A549 (cell line): ENCODE measurements at regions not wholly inside any gene's neighbourhood (a gene's known extent, or its start where the extent isn't known, plus 50 kb on each side); places are given as distances from the start of the nearest gene placed in this dataset.

Experiments used
- CEBPB ChIP-seq, 2 experiments: fragments of >200 bp in 1 of 2; sonication (Bioruptor Twin) in 1 of 2; formaldehyde crosslinking in 1 of 2; IDR thresholded peaks; 2 replicates each; pipeline ENCODE4 v1.6.1; 2012 to 2016
- CHD2 ChIP-seq: fragments of 150-350 bp; IDR thresholded peaks from 2 replicates; pipeline ENCODE4 v1.6.1; 2014; ENCODE audit warnings: low read length; ENCODE audit not compliant: partially characterized antibody
- MAX ChIP-seq: IDR thresholded peaks from 2 replicates; pipeline ENCODE4 v1.6.1; 2012
- NR3C1 ChIP-seq: fragments of >200 bp; sonication (Bioruptor Twin); formaldehyde crosslinking; IDR thresholded peaks from 3 replicates; pipeline ENCODE4 v1.6.1; 2017
- POLR2A ChIP-seq: IDR thresholded peaks from 2 replicates; pipeline ENCODE4 v1.6.1; 2012; ENCODE audit warnings: mild to moderate bottlenecking, low read length
- RAD21 ChIP-seq, 2 experiments: fragments of >200 bp in 1 of 2; sonication (Bioruptor Twin) in 1 of 2; formaldehyde crosslinking in 1 of 2; IDR thresholded peaks in 1 of 2; conservative IDR thresholded peaks in 1 of 2; 2 replicates in 1 of 2; 3 replicates in 1 of 2; pipeline ENCODE4 v1.6.1; 2012 to 2018; ENCODE audit warnings: inconsistent platforms in 1 of 2
- ZC3H11A ChIP-seq: fragments of 450-650 bp; IDR thresholded peaks from 2 replicates; pipeline ENCODE4 v1.6.1; 2014; ENCODE audit warnings: antibody characterized with exemption, mild to moderate bottlenecking
- TF ChIP-seq, protein P1 (sequence below): fragments of >200 bp; sonication (Bioruptor Twin); formaldehyde crosslinking; IDR thresholded peaks from 3 replicates; pipeline ENCODE4 v1.5.1; 2016

DNA sequence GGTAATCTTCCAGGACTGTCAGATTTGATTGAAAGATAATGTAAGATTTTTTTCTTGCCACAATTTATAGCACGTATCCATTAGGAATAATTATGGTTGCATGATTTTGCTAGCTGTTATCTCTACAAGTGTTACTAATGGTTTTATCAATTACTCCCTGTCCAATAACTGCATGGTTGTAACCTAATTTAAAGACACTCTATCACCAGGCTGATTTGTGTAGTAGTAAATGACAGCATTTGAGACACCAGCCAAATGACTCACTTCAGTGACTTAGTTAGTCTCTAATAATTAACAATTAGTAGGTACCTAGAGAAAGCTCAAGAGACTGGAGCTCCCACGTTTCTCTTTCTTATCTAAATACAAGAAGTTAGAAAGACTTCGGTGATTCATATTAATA, 453.8 kb upstream of the POU3F2 start:
- TF ChIP-seq ZC3H11A (no peak), NR3C1 (no peak), CHD2 (no peak), CEBPB (IDR thresholded peaks at IDR 0.05) (no peak), POLR2A (no peak), RAD21 (conservative IDR thresholded peaks at IDR 0.05 in 1 of 2, IDR thresholded peaks at IDR 0.05 in 1 of 2) (no peak), MAX (no peak)
- TF ChIP-seq, protein P1, sequence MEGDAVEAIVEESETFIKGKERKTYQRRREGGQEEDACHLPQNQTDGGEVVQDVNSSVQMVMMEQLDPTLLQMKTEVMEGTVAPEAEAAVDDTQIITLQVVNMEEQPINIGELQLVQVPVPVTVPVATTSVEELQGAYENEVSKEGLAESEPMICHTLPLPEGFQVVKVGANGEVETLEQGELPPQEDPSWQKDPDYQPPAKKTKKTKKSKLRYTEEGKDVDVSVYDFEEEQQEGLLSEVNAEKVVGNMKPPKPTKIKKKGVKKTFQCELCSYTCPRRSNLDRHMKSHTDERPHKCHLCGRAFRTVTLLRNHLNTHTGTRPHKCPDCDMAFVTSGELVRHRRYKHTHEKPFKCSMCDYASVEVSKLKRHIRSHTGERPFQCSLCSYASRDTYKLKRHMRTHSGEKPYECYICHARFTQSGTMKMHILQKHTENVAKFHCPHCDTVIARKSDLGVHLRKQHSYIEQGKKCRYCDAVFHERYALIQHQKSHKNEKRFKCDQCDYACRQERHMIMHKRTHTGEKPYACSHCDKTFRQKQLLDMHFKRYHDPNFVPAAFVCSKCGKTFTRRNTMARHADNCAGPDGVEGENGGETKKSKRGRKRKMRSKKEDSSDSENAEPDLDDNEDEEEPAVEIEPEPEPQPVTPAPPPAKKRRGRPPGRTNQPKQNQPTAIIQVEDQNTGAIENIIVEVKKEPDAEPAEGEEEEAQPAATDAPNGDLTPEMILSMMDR = no peak
